GM23338 (cell line): ENCODE measurements at regions not wholly inside any gene's neighbourhood (a gene's known extent, or its start where the extent isn't known, plus 50 kb on each side); places are given as distances from the start of the nearest gene placed in this dataset.

ENCODE experiments used
- ATAC-seq: fragments of 200-7000 bp; cut with Tn5 transposase; 3 replicates; pipeline ENCODE4 v1.9.1; 2020
- DNase-seq: peaks from one replicate; pipeline ENCODE4 v3.0.0-alpha.2; 2015; ENCODE audit warnings: low spot score
- H2AFZ ChIP-seq: fragments of 200-600 bp; sonication (generic); 2 replicates; pipeline ENCODE4 v1.8.0; 2016; ENCODE audit warnings: antibody characterized with exemption, mild to moderate bottlenecking, moderate library complexity
- H3F3A ChIP-seq: fragments of 200-600 bp; sonication (generic); replicated peaks from 2 replicates; pipeline ENCODE4 v1.8.0; 2017; ENCODE audit warnings: antibody characterized with exemption, mixed run types, low read depth
- H3K27ac ChIP-seq: fragments of 200-600 bp; sonication (generic); 2 replicates; pipeline ENCODE4 v1.6.1; 2016; ENCODE audit warnings: low read depth
- H3K27me3 ChIP-seq: fragments of 200-600 bp; sonication (generic); 2 replicates; pipeline ENCODE4 v1.8.0; 2016; ENCODE audit warnings: mild to moderate bottlenecking, mixed run types, moderate library complexity; ENCODE audit not compliant: insufficient read depth
- H3K36me3 ChIP-seq: fragments of 200-600 bp; sonication (generic); 2 replicates; pipeline ENCODE4 v1.8.0; 2016; ENCODE audit warnings: mild to moderate bottlenecking; ENCODE audit not compliant: insufficient read depth
- H3K4me1 ChIP-seq: fragments of 200-600 bp; sonication (generic); 2 replicates; pipeline ENCODE4 v1.8.0; 2016; ENCODE audit warnings: mild to moderate bottlenecking, moderate library complexity; ENCODE audit not compliant: insufficient read depth
- H3K4me2 ChIP-seq: fragments of 200-600 bp; sonication (generic); 2 replicates; pipeline ENCODE4 v1.7.1; 2017; ENCODE audit warnings: mixed run types
- H3K4me3 ChIP-seq: fragments of 200-600 bp; sonication (generic); 2 replicates; pipeline ENCODE4 v1.6.1; 2016; ENCODE audit warnings: mixed run types
- H3K79me2 ChIP-seq: fragments of 200-600 bp; sonication (generic); replicated peaks from 2 replicates; pipeline ENCODE4 v1.8.0; 2017; ENCODE audit warnings: mild to moderate bottlenecking; ENCODE audit not compliant: insufficient read depth
- H3K9me2 ChIP-seq: fragments of 200-600 bp; sonication (generic); 2 replicates; pipeline ENCODE4 v1.8.0; 2017; ENCODE audit not compliant: insufficient read depth
- H4K20me1 ChIP-seq: fragments of 200-600 bp; sonication (generic); replicated peaks from 2 replicates; pipeline ENCODE4 v1.8.0; 2017; ENCODE audit warnings: mild to moderate bottlenecking; ENCODE audit not compliant: insufficient read depth
- H3K27ac Mint-ChIP-seq: 2 replicates; pipeline ENCODE4 v1.8.0; 2020; ENCODE audit warnings: inconsistent platforms, mild to moderate bottlenecking, moderate library complexity, mixed read lengths
- H3K27me3 Mint-ChIP-seq: 3 replicates; pipeline ENCODE4 v1.8.0; 2022; ENCODE audit warnings: low read depth, mild to moderate bottlenecking, moderate library complexity, mixed read lengths, inconsistent platforms; ENCODE audit not compliant: insufficient read depth, poor library complexity
- H3K36me3 Mint-ChIP-seq: 3 replicates; pipeline ENCODE4 v1.8.0; 2021; ENCODE audit warnings: low read depth, mild to moderate bottlenecking, inconsistent platforms, moderate library complexity, mixed read lengths
- H3K4me1 Mint-ChIP-seq: 3 replicates; pipeline ENCODE4 v1.8.0; 2020; ENCODE audit warnings: mild to moderate bottlenecking, inconsistent platforms, mixed read lengths
- H3K4me3 Mint-ChIP-seq: 3 replicates; pipeline ENCODE4 v1.8.0; 2021; ENCODE audit warnings: moderate library complexity, mild to moderate bottlenecking, inconsistent platforms, mixed read lengths
- H3K9me3 Mint-ChIP-seq: 3 replicates; pipeline ENCODE4 v1.8.0; 2020; ENCODE audit warnings: moderate library complexity, mild to moderate bottlenecking, inconsistent platforms, mixed read lengths
- CREB1 ChIP-seq: fragments of 250-450 bp; sonication (Bioruptor Pico); IDR thresholded peaks from 2 replicates; pipeline ENCODE4 v1.5.0; 2020; ENCODE audit warnings: low read depth, mild to moderate bottlenecking, moderate library complexity
- CTCF ChIP-seq, 2 experiments: fragments of 200-600 bp in 1 of 2; sonication (generic) in 1 of 2; conservative IDR thresholded peaks; 2 replicates each; pipeline versions ENCODE4 v1.5.1 to v1.6.1; 2016 to 2017; ENCODE audit warnings: antibody characterized with exemption in 2 of 2, low read depth in 2 of 2, mild to moderate bottlenecking in 2 of 2, moderate library complexity in 1 of 2
- ETS1 ChIP-seq: IDR thresholded peaks from 2 replicates; pipeline ENCODE4 v1.6.1; 2016; ENCODE audit warnings: antibody characterized with exemption
- EZH2 ChIP-seq: fragments of 200-600 bp; sonication (generic); IDR thresholded peaks from one replicate; pipeline ENCODE4 v1.8.0; 2017; ENCODE audit warnings: antibody characterized with exemption, mild to moderate bottlenecking, low read depth; ENCODE audit not compliant: unreplicated experiment
- EZH2phosphoT487 ChIP-seq: fragments of 200-600 bp; sonication (generic); IDR thresholded peaks from one replicate; pipeline ENCODE4 v1.8.1; 2018; ENCODE audit warnings: antibody characterized with exemption; ENCODE audit not compliant: unreplicated experiment
- JUNB ChIP-seq: IDR thresholded peaks from one replicate; pipeline ENCODE4 v1.6.1; 2016; ENCODE audit warnings: antibody characterized with exemption; ENCODE audit not compliant: unreplicated experiment
- NANOG ChIP-seq: IDR thresholded peaks from 2 replicates; pipeline ENCODE4 v1.6.1; 2016; ENCODE audit warnings: antibody characterized with exemption, borderline replicate concordance
- POLR2AphosphoS5 ChIP-seq: IDR thresholded peaks from 2 replicates; pipeline ENCODE4 v1.6.1; 2016; ENCODE audit warnings: antibody characterized with exemption, low read depth
- REST ChIP-seq: IDR thresholded peaks from one replicate; pipeline ENCODE4 v1.6.1; 2018; ENCODE audit warnings: antibody characterized with exemption; ENCODE audit not compliant: unreplicated experiment
- STAT1 ChIP-seq: IDR thresholded peaks from one replicate; pipeline ENCODE4 v1.6.1; 2016; ENCODE audit warnings: antibody characterized with exemption; ENCODE audit not compliant: unreplicated experiment
- ZNF114 ChIP-seq: fragments of 250-450 bp; sonication (Bioruptor Pico); IDR thresholded peaks from 2 replicates; pipeline ENCODE4 v1.5.0; 2020; ENCODE audit warnings: mild to moderate bottlenecking, moderate library complexity
- ZNF331 ChIP-seq: fragments of 250-450 bp; sonication (Bioruptor Pico); IDR thresholded peaks from 2 replicates; pipeline ENCODE4 v1.5.0; 2020; ENCODE audit warnings: low read depth, mild to moderate bottlenecking, moderate library complexity
- ZNF462 ChIP-seq: fragments of 250-450 bp; sonication (Bioruptor Pico); IDR thresholded peaks from 2 replicates; pipeline ENCODE4 v1.5.0; 2020; ENCODE audit warnings: mild to moderate bottlenecking, moderate library complexity

- H3K27ac Mint-ChIP-seq: no peak overlapping the region
- no peaks in the 10 kb centered on the region for H3K79me2 ChIP-seq
- DNase-seq (no peak), ATAC-seq (no peak)
- no peaks in the 10 kb centered on the region for H3K27me3 ChIP-seq
- no peaks in the 10 kb centered on the region for H3K9me2 ChIP-seq
- peaks cover 6% of the 10 kb centered on the region for H3K36me3 Mint-ChIP-seq
- H2AFZ ChIP-seq: no peak overlapping the region
- no peak overlapping the region for H3K27ac ChIP-seq
- peaks cover 5% of the 10 kb centered on the region; the same call in 1 of the 2 replicates for H3F3A ChIP-seq
- no peaks in the 10 kb centered on the region for H4K20me1 ChIP-seq
- H3K4me3 Mint-ChIP-seq: no peak overlapping the region
- no peak overlapping the region for H3K4me2 ChIP-seq
- no peaks in the 10 kb centered on the region for H3K36me3 ChIP-seq
- H3K4me3 ChIP-seq: no peak overlapping the region
- peaks cover 62% of the 10 kb centered on the region for H3K4me1 ChIP-seq
- peaks cover 5% of the 10 kb centered on the region; the same call in 1 of the 3 replicates for H3K9me3 Mint-ChIP-seq
- peaks cover 71% of the 10 kb centered on the region for H3K4me1 Mint-ChIP-seq
- TF ChIP-seq EZH2phosphoT487: no peak
- no peak for TF ChIP-seq POLR2AphosphoS5
- no peak for TF ChIP-seq CREB1 (CRISPR knock-in tag)
- TF ChIP-seq REST: no peak
- TF ChIP-seq EZH2: no peak
- no peak for TF ChIP-seq ETS1
- TF ChIP-seq STAT1: no peak
- no peak for TF ChIP-seq ZNF462 (CRISPR knock-in tag)
- no peak for TF ChIP-seq JUNB
- no peak for TF ChIP-seq ZNF331 (CRISPR knock-in tag)
- TF ChIP-seq NANOG: no peak
- no peak for TF ChIP-seq ZNF114 (CRISPR knock-in tag)
- TF ChIP-seq CTCF (conservative IDR thresholded peaks at IDR 0.05; ENCODE audit: low read depth in 2 of 2): no peak
- H3K27me3 Mint-ChIP-seq: peaks cover 9% of the 10 kb centered on the region
Measured at GRCh38 chr4:87913896-87914295, 61.6 kb upstream of the SPP1 start.
